Neural cell (in vitro differentiated cells): ENCODE measurements at regions not wholly inside any gene's neighbourhood (a gene's known extent, or its start where the extent isn't known, plus 50 kb on each side); places are given as distances from the start of the nearest gene placed in this dataset.

Experiments used
- CTCF ChIP-seq: fragments of 450-650 bp; IDR thresholded peaks from 2 replicates; pipeline ENCODE4 v1.5.1; 2014; ENCODE audit warnings: antibody characterized with exemption, mild to moderate bottlenecking, moderate library complexity; ENCODE audit not compliant: poor library complexity, severe bottlenecking
- EP300 ChIP-seq: fragments of 450-650 bp; conservative IDR thresholded peaks from 2 replicates; pipeline ENCODE4 v1.6.1; 2014; ENCODE audit warnings: antibody characterized with exemption, mild to moderate bottlenecking, moderate library complexity; ENCODE audit not compliant: poor library complexity, severe bottlenecking
- RAD21 ChIP-seq: fragments of 450-650 bp; conservative IDR thresholded peaks from 2 replicates; pipeline ENCODE4 v1.6.1; 2014; ENCODE audit warnings: antibody characterized with exemption, mild to moderate bottlenecking, moderate library complexity
- REST ChIP-seq: IDR thresholded peaks from 2 replicates; pipeline ENCODE4 v1.6.1; 2012; ENCODE audit warnings: borderline replicate concordance
- SMC3 ChIP-seq: fragments of 450-650 bp; conservative IDR thresholded peaks from 2 replicates; pipeline ENCODE4 v1.6.1; 2014; ENCODE audit warnings: antibody characterized with exemption, mild to moderate bottlenecking, moderate library complexity; ENCODE audit not compliant: poor library complexity
- TAF1 ChIP-seq: IDR thresholded peaks from 2 replicates; pipeline ENCODE4 v1.6.1; 2012; ENCODE audit warnings: low read depth

GRCh38 chr1:168987330-168987729, 119.2 kb upstream of the ATP1B1 start:
- TF ChIP-seq CTCF (no peak), RAD21 (no peak), EP300 (no peak), REST (no peak), TAF1 (no peak), SMC3 (no peak)
